Hippocampal formation (tissue), 2 donors: ENCODE measurements at regions not wholly inside any gene's neighbourhood (a gene's known extent, or its start where the extent isn't known, plus 50 kb on each side); places are given as distances from the start of the nearest gene placed in this dataset.
A peak's percentile ranks its signal among the peaks of the same experiment; 100 is the strongest.
"Not testable (repeated sequence)": the region's sequence is repeated elsewhere in the genome, so short reads cannot be mapped to it uniquely, and the experiment has no call there.

Source experiments
- DNase-seq, 2 donors: peaks; one replicate each; lab custom pipeline; 2025; lab: John Stamatoyannopoulos, UW

DNA sequence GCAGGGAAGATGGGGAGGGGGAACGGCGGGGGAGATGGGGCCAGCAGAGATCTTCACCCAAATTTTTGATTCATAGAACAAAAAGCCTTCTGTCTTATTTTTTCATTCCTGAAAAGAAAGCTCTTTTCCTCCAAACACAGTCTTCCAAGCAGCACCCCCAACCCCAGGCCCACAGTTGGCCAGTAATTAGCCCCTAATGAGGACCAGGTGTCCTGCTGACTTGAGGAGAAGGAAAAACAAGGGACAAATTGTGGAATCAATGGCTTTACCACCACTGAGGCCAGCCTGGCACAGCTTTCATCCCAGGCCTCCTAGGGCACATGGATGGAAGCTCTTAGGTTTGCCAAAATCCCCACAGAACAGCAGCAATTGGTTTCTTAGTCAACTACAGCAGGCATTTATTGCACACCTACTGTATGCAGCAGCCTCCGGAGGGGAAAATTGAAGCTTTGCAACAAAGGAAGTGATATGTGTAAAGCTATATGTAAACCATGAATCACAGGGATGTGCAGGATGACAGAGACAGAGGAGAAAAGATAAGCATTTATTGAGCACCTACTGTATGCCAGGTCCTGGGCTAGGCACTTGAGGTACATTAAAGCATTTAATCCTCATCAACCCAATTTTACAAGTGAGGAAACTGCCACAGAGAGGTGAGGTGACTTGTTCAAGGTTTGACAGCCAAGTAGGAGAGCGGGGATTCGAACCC lies 199.5 kb downstream of the TBC1D2B start:
- no peak for DNase-seq

- not testable (repeated sequence) for DNase-seq
Observed at GRCh38 chr15:77876107-77876820, 201.2 kb downstream of the TBC1D2B start.

- DNase-seq: peak; percentile 35 to 62
Observed at GRCh38 chr15:77875066-77875721, 202.3 kb downstream of the TBC1D2B start.

DNA sequence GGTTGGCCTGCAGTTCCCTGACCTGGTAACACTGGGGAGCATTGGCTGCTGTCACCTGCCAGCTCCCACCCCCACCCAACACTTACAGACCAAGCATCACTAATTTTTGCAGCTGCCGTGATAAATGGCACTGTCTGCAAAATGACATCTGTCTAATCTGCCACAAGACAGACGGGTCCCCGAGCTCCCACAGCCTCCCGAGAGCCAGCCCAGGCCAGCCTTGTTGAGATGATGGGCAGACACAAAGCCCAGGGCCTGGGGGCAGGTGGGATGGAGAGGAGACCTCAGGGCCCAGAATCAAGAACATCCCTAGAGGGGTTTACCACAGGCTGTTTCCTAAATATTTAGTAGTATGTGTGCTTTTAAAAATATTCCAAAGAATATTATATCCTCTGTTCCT lies 203.4 kb downstream of the TBC1D2B start:
- no peak for DNase-seq

DNA sequence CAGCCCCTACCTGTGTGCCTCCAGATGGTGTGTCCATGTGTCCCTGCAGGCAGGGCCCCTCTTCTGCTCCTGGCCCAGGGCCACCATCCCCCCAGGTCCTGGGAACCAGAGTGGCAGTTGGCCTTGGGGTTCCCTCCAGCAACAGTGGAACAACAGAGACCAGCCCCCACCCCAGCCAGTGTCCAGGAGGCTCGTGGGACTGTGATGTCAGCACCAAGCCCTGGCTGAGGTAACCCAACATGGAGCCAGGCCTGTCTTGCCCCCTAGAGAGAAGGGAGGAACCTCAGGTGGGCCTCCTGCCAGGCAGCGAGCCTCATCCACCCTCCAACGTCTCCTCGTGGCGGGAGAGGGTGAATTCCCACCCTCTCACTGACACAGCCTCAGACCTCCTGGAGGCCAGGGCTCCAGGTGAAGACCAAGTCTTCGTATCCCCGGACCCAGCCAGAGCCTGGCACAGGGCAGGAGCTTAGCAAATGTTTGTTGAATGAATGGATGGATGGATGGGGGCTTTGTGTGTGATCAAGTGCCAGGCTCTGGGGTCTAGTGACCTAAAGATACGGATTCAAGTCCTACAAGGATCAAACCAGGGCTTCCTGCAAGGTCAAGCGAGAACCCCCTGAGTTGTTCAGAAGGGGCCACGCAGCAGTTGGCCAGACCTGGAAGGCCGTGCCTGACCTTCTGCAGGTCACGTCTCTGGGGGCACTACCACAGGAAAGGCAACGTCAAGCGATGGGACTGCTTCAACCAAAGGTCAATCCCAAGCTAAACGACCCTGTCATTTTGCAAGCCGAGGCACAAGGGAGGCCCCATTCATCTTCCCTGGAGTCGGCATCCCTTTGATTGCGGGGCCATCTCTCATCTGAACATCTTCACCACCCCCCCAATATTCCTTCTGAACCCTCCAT lies 204.7 kb downstream of the TBC1D2B start:
- not testable (repeated sequence) for DNase-seq

DNA sequence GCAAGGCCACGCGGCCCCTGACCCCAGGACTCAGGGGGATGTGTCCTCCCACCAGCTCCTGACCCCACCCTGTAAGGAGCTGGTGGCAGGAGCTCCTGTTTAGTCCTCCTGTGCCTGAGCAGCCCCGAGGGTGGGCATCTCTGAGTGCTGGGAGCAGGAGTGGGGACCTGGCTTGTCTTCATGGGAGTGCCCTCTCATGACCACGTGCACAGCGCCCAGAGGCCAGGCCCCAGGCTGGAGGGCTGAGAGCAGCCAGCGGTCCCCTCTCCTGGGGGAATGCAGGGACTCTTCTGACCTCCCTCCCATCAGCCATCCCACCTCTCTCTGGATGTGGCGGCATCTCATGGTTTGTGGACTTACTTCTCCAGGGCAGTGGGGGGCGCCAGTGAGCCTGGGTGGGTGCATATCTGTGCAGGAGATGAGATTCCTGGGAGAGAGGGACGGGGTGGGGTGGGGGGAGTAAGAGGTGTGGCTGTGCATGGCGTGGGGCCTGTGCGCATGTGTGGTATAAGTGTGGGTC lies 205.6 kb downstream of the TBC1D2B start:
- DNase-seq: no peak

DNA sequence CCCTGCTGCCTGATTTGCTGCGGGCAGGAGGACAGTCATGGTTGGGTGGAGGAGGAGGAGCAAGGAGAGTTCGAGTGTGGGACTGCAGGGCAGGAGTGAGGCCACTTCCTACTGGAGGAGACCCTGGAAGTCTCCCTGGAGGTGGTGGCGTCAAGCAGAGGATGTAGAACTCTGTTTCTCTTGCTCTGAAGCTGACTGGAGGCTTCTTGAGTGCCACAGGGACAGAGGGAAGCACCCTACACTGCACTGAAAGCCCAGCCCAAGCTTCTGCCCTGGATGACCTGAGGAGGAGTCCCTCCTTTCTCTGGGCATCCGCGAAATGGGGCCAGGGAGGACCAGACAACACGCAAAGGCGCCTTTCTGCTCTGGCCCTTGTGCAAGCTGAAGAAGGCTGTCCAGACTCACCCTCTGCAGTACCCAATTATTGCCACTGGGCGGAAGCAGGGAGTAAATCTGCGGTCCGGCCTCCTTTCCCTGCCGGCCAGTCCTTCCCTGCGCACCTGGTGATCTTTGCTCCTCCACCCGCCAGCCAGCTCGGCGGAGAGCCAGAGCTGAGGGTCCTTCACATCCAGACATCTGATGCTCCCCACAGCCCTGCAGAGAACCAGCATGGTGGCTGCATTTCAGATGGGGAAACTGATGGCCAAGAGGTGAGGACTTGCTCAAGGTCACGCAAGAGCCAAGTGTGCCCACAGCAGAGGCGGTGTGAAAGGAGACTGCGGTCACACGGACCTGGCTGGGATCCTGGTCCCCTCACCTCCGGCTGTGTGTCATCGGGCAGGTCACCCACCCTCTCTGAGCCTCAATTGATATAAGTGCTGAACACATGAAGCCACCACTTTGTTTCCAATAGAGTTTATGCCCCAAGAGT lies 207.1 kb downstream of the TBC1D2B start:
- peak; percentile 19 to 25 for DNase-seq

- no peak for DNase-seq
Observed at GRCh38 chr15:77869021-77869895, 208.3 kb downstream of the TBC1D2B start.

GRCh38 chr15:77868048-77868629 lies 209.4 kb downstream of the TBC1D2B start:
- not testable (repeated sequence) for DNase-seq

GRCh38 chr15:77867266-77868047 lies 210.1 kb downstream of the TBC1D2B start:
- DNase-seq: no peak

DNA sequence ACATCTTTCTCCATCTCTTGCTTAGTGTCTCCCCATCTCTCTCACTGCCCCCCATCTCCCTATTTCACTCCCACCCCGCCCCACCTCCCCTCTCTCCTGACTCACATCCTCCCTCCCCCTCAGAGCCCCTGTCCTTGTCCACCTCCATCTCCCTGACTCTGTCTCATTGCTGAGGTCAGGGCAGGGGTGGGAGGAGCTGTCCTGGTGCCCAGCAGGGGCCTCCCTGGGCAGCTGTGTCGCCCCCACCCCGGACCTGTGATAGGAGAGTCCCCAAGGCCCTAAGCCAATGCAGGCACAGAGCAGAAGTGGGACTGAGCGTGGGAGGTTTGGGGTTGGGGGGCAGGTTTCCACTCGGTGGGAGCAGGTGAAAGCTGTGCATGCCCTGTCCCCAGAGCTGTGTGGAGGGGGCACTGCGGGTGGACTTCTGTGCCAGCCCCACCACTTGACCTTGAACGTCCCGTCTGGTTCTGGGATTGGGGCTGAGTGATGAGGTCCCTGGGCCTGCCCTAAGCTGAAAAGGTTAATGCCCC lies 210.8 kb downstream of the TBC1D2B start:
- DNase-seq: no peak

GRCh38 chr15:77866186-77866585 lies 211.3 kb downstream of the TBC1D2B start:
- no peak for DNase-seq

DNA sequence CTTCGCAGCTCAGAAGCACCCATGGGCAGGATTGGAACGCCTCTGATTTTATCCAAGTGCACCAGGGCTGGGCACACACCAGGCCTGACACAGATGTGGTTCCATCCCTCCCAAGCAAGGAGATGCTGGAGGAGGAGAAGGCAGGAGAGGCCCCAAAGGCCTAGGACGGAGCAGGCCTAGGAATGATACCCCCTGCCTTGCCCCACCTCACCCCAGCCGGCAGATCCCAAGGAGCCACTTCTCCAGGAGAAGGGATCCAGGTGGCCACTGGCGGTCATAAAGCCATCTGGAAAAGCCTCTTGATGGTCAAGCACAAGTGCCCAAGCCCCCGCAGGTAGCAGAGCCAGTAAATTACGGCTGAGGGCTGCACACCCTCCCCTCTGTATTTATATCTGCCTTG lies 211.8 kb downstream of the TBC1D2B start:
- DNase-seq: no peak

- no peak for DNase-seq
Observed at GRCh38 chr15:77865106-77865610, 212.4 kb downstream of the TBC1D2B start.

DNA sequence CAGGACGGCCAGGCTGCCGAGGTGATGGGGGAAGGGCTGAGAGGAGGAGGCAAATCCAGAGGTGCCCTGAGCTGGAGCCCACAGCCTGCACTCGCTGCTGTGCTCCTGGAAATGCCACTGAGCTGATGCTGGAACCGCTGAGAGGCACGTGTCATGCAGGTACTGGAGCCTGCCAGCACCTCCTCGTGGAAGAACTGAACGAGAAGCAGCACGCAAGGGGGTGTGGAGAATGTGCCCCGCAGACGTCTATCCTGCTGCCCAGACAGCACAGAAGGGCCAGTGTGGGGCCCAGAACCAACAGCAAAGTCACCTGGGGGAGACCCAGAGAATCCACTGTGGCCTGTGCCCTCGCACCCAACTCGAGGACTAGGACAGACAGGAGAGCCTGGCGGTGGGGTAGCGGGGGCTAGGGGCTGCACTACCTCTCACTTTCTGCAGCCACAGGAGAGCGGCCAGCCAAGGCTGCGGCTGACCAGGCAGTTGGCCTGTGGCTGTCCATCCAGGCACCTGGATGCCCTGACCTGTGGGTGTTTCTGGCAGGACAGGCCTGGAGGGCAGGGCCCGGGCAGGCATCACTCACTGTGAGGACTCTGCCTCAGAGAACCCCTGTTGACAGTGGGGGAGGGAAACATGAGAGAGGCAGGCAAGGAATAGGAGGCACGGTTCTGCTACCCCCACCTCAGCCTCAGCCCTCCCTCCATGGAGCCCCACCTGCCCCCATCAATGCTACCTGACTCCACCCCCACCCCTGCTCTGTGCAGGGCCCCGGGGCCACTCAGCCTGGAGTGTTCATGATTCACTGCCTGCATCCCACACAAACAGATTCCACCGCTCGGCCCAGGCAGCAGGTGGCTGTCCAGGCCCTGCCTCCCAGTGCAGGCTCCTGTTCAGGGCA lies 213.1 kb downstream of the TBC1D2B start:
- DNase-seq: no peak

DNA sequence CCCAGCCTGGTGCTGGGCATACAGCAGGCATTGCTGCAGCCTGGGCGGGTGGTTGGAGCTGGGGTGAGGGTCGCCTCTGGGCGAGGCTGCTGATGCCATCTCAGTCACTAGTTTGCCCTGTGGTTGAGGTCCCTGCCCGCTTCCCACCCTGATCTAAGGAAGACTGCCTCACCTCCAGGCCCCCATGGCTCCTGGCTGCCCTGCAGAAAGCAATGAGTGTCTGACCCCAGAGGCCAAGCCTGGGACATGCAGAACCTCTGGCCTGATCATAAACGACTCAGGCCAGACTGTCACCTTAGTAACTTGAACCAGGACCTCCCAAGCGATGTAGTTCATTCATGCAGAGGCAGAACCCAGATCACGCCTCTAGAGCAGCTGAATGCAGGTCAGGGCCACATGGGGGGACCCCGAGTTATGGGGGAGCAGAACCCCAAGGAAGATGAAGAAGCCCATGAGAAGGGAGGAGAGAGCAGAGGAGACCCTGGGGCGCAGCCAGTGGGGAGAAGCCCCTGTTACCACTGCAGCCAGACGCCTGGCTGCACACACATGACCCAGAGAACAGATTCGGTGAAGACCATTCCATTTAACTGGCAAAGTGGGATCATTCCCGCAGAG lies 213.9 kb downstream of the TBC1D2B start:
- no peak for DNase-seq
